Hepatocyte (in vitro differentiated cells): ENCODE measurements at regions not wholly inside any gene's neighbourhood (a gene's known extent, or its start where the extent isn't known, plus 50 kb on each side); places are given as distances from the start of the nearest gene placed in this dataset.

ENCODE experiments used
- DNase-seq: peaks from one replicate; pipeline ENCODE4 v3.0.0-alpha.2; 2016; ENCODE audit warnings: low spot score
- H2AFZ ChIP-seq: fragments of 200-600 bp; sonication (generic); 2 replicates; pipeline ENCODE4 v1.6.0; 2016; ENCODE audit warnings: antibody characterized with exemption, mild to moderate bottlenecking
- H3K27ac ChIP-seq: fragments of 200-600 bp; sonication (generic); 2 replicates; pipeline ENCODE4 v1.5.1; 2016; ENCODE audit warnings: mild to moderate bottlenecking
- H3K27me3 ChIP-seq: fragments of 200-600 bp; sonication (generic); 2 replicates; pipeline ENCODE4 v1.6.1; 2016
- H3K36me3 ChIP-seq: fragments of 200-600 bp; sonication (generic); replicated peaks from 2 replicates; pipeline ENCODE4 v1.5.1; 2016; ENCODE audit warnings: low read depth; ENCODE audit not compliant: insufficient read depth
- H3K4me1 ChIP-seq: fragments of 200-600 bp; sonication (generic); 2 replicates; pipeline ENCODE4 v1.5.1; 2016; ENCODE audit warnings: mild to moderate bottlenecking, moderate library complexity; ENCODE audit not compliant: insufficient read depth
- H3K4me2 ChIP-seq: fragments of 200-600 bp; sonication (generic); 2 replicates; pipeline ENCODE4 v1.6.0; 2016
- H3K4me3 ChIP-seq: fragments of 200-600 bp; sonication (generic); 2 replicates; pipeline ENCODE4 v1.5.1; 2016; ENCODE audit warnings: mild to moderate bottlenecking
- H3K79me2 ChIP-seq: fragments of 200-600 bp; sonication (generic); 2 replicates; pipeline ENCODE4 v1.6.0; 2017; ENCODE audit warnings: mild to moderate bottlenecking
- H3K9me2 ChIP-seq: fragments of 200-600 bp; sonication (generic); replicated peaks from 2 replicates; pipeline ENCODE4 v1.6.0; 2017; ENCODE audit warnings: mild to moderate bottlenecking; ENCODE audit not compliant: insufficient read depth
- H3K9me3 ChIP-seq: fragments of 200-600 bp; sonication (generic); 2 replicates; pipeline ENCODE4 v1.5.1; 2016; ENCODE audit warnings: low read depth, mild to moderate bottlenecking
- H4K20me1 ChIP-seq: fragments of 200-600 bp; sonication (generic); 2 replicates; pipeline ENCODE4 v1.6.0; 2016; ENCODE audit warnings: mild to moderate bottlenecking; ENCODE audit not compliant: insufficient read depth, poor library complexity, severe bottlenecking
- EZH2 ChIP-seq: fragments of 200-600 bp; sonication (generic); IDR thresholded peaks from 2 replicates; pipeline ENCODE4 v1.6.1; 2016; ENCODE audit warnings: antibody characterized with exemption, mild to moderate bottlenecking, borderline replicate concordance
- EZH2phosphoT487 ChIP-seq: fragments of 200-600 bp; sonication (generic); IDR thresholded peaks from one replicate; pipeline ENCODE4 v1.6.1; 2018; ENCODE audit warnings: antibody characterized with exemption, mild to moderate bottlenecking, low read depth, moderate library complexity; ENCODE audit not compliant: unreplicated experiment, severe bottlenecking
- WGBS: methylation state at CpG from one replicate; pipeline ENCODE4 v1.1.6; 2016; ENCODE audit warnings: low lambda C conversion rate; ENCODE audit errors: missing lambda C conversion rate; 5-methylcytosine and 5-hydroxymethylcytosine counted together
- TF ChIP-seq, protein P1 (sequence below): fragments of 200-600 bp; sonication (generic); IDR thresholded peaks from 2 replicates; pipeline ENCODE4 v1.5.1; 2016; ENCODE audit warnings: antibody characterized with exemption, mild to moderate bottlenecking; ENCODE audit not compliant: poor library complexity

DNA sequence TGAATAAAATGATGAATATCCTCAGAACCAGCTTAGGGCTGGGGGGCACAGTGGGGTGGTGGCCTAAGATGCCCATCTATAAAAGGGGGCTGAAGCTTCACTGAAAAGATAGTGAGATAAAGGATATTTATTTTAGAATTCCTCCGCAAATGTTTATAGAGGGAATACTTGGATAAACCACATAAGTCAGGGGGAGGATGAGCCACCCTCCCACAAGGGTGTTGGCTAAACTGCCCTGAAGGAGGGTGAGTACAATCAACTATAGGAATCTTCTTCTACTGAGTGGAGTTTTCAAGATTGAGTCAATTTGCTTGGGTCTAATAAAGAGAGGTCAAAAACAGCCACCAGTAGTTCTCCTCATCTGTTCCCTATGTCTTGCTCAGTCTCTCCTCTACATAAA is 114.5 kb upstream of the TANK start:
- H3K4me2 ChIP-seq, result no peak overlapping the region
- H3K9me2 ChIP-seq, result no peaks in the 10 kb centered on the region
- WGBS, result 82% methylated on average over 1 of the region's 1 CpG
- no peak overlapping the region for H3K4me3 ChIP-seq
- no peaks in the 10 kb centered on the region for H3K36me3 ChIP-seq
- TF ChIP-seq EZH2phosphoT487 (no peak), EZH2 (no peak)
- TF ChIP-seq, protein P1, sequence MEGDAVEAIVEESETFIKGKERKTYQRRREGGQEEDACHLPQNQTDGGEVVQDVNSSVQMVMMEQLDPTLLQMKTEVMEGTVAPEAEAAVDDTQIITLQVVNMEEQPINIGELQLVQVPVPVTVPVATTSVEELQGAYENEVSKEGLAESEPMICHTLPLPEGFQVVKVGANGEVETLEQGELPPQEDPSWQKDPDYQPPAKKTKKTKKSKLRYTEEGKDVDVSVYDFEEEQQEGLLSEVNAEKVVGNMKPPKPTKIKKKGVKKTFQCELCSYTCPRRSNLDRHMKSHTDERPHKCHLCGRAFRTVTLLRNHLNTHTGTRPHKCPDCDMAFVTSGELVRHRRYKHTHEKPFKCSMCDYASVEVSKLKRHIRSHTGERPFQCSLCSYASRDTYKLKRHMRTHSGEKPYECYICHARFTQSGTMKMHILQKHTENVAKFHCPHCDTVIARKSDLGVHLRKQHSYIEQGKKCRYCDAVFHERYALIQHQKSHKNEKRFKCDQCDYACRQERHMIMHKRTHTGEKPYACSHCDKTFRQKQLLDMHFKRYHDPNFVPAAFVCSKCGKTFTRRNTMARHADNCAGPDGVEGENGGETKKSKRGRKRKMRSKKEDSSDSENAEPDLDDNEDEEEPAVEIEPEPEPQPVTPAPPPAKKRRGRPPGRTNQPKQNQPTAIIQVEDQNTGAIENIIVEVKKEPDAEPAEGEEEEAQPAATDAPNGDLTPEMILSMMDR, result no peak
- H2AFZ ChIP-seq, result no peak overlapping the region
- no peak for DNase-seq
- H3K27me3 ChIP-seq, result no peaks in the 10 kb centered on the region
- H3K27ac ChIP-seq, result no peak overlapping the region
- H4K20me1 ChIP-seq, result no peaks in the 10 kb centered on the region
- H3K9me3 ChIP-seq, result no peaks in the 10 kb centered on the region
- H3K4me1 ChIP-seq, result no peaks in the 10 kb centered on the region
- no peaks in the 10 kb centered on the region for H3K79me2 ChIP-seq

DNA sequence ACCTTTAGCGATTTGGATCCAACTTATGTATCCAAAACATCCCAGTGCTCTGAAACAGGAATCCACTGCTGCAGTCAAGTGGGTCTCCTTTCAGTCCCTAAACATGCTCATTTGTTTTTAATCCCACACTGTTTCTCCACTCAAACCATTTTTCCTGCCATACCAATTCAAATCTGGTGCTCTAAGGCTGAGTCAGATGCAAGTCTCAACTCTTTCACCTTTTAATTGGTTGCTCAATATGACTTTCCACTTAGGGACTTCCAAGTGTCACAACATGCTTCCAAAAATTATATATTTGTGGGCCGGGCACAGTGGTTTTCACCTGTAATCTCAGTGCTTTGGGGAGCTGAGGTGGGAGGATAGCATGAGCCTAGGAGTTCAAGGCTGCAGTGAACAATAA is 113.4 kb upstream of the TANK start:
- Histone ChIP-seq H2AFZ (no peak overlapping the region), H3K36me3 (no peaks in the 10 kb centered on the region), H3K4me1 (no peaks in the 10 kb centered on the region), H3K9me2 (no peaks in the 10 kb centered on the region), H3K4me2 (no peak overlapping the region), H3K4me3 (no peak overlapping the region), H3K79me2 (no peaks in the 10 kb centered on the region), H3K27me3 (no peaks in the 10 kb centered on the region), H3K9me3 (no peaks in the 10 kb centered on the region), H4K20me1 (no peaks in the 10 kb centered on the region), H3K27ac (no peak overlapping the region)
- DNase-seq, result no peak
- TF ChIP-seq EZH2 (no peak), EZH2phosphoT487 (no peak)
- TF ChIP-seq, protein P1, result no peak
- WGBS, result 97% methylated on average over 2 of the region's 2 CpGs

DNA sequence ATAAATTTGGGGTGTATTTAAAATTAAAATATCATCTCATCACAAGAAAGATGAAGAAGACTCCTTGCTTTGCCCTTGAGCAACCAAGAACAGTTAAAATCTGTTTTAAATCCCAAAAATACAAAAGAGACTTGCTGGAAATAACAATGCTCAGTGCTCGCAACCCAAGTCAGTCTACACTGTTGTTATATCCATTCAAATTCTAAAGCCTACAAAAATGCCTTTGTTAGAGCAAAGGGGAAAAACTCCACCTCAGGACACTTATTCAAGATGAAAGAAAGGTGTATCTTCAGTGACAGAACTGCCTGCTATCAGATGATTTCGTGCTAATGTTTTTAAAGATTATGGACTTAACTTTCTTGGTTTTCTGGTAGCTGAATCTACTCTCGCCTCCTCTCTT is 111.9 kb upstream of the TANK start:
- TF ChIP-seq EZH2phosphoT487 (no peak), EZH2 (no peak)
- TF ChIP-seq, protein P1, result no peak
- no peaks in the 10 kb centered on the region for H3K36me3 ChIP-seq
- no peak overlapping the region for H3K27ac ChIP-seq

DNA sequence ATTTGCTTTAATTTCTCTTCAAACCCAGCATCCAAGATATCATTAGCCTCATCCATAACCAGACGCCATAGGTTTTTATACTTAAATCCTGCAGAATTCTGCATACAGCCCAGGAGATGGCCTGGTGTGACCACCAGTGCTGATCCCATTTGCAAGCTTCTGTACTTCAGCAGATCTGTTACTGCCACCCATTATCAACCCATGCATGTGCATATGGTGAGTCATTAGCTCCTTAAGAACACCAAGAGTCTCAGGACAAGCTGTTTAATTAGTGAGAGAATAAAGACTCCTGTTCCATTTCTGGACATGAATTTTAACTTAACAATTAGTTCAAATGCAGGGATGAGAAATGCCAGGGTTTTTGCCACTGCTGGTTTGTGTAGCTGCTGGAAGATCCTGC is 110.7 kb upstream of the TANK start:
- H3K4me1 ChIP-seq, result no peaks in the 10 kb centered on the region
- H3K4me3 ChIP-seq, result no peak overlapping the region
- no peak overlapping the region for H3K27ac ChIP-seq
- no peaks in the 10 kb centered on the region for H3K9me2 ChIP-seq
- H3K27me3 ChIP-seq, result no peaks in the 10 kb centered on the region
- H4K20me1 ChIP-seq, result no peaks in the 10 kb centered on the region
- H3K36me3 ChIP-seq, result no peaks in the 10 kb centered on the region
- no peak overlapping the region for H3K4me2 ChIP-seq
- no peaks in the 10 kb centered on the region for H3K9me3 ChIP-seq
- TF ChIP-seq EZH2 (no peak), EZH2phosphoT487 (no peak)
- TF ChIP-seq, protein P1, result no peak
- 88% methylated on average over 1 of the region's 1 CpG for WGBS
- no peak overlapping the region for H2AFZ ChIP-seq
- DNase-seq, result no peak
- no peaks in the 10 kb centered on the region for H3K79me2 ChIP-seq

More for the DNA sequence above, 111.9 kb upstream of the TANK start:
- H3K4me1 ChIP-seq, result no peaks in the 10 kb centered on the region
- no peak overlapping the region for H2AFZ ChIP-seq
- H3K27me3 ChIP-seq, result no peaks in the 10 kb centered on the region
- no peak for DNase-seq
- 61% methylated on average over 3 of the region's 3 CpGs for WGBS
- H3K79me2 ChIP-seq, result no peaks in the 10 kb centered on the region
- H3K4me2 ChIP-seq, result no peak overlapping the region
- H4K20me1 ChIP-seq, result no peaks in the 10 kb centered on the region
- no peak overlapping the region for H3K4me3 ChIP-seq
- no peaks in the 10 kb centered on the region for H3K9me3 ChIP-seq
- no peaks in the 10 kb centered on the region for H3K9me2 ChIP-seq
